ENCODE measurements at regions not wholly inside any gene's neighbourhood (a gene's known extent, or its start where the extent isn't known, plus 50 kb on each side); places are given as distances from the start of the nearest gene placed in this dataset.
"Not testable (repeated sequence)": the region's sequence is repeated elsewhere in the genome, so short reads cannot be mapped to it uniquely, and the experiment has no call there.

- no peak for DNase-seq (ENCODE audit: low read depth)
Measured at GRCh38 chr4:177948853-177949252, 506.6 kb upstream of the AGA start.

DNA sequence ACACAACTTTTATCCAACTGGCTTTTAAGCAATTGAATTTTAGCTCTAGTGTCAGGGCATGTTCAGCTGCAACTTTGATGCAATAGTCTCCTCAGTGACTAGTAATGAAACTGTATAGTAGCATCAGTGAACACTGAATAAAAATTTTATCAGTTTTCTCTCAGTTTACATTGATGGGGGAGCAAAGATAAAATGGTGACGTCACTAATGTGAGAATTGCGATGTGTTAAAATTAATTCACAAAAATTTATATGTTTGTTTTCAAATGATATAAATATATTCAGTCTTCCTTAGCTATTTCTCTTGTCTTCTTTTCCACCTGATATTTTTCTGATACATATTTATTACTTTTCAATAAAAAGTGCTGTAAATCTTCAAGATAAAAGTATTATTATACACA lies 508.8 kb upstream of the AGA start:
- no peak for DNase-seq (ENCODE audit: low read depth)

GRCh38 chr4:177952723-177953122 lies 510.5 kb upstream of the AGA start:
- DNase-seq (ENCODE audit: low read depth), result no peak

GRCh38 chr4:177957596-177958360 lies 515.5 kb upstream of the AGA start:
- DNase-seq (ENCODE audit: low read depth), result no peak

GRCh38 chr4:177960566-177960965 lies 518.3 kb upstream of the AGA start:
- no peak for DNase-seq (ENCODE audit: low read depth)

- no peak for DNase-seq (ENCODE audit: low read depth)
Measured at GRCh38 chr4:177961761-177962380, 519.6 kb upstream of the AGA start.

DNA sequence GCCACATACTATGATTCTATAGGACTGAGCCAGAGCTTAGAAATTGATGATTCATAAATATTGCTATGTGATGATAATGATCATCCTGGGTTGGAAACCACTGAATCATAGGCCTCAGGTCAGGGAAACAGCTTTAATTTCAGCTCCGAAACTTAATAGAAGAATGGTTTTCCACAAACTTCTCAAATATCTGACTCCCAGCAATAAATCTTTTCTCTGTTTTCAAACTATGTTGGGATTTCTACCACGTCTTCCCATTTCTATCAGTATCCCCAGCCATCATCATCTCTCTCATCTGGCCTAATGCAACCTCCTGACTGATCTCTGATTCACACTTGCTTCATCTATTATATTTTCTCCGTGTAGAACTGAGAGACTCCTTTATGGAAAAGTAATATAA lies 521.8 kb upstream of the AGA start:
- peak; percentile 19 for DNase-seq (ENCODE audit: low read depth)

DNA sequence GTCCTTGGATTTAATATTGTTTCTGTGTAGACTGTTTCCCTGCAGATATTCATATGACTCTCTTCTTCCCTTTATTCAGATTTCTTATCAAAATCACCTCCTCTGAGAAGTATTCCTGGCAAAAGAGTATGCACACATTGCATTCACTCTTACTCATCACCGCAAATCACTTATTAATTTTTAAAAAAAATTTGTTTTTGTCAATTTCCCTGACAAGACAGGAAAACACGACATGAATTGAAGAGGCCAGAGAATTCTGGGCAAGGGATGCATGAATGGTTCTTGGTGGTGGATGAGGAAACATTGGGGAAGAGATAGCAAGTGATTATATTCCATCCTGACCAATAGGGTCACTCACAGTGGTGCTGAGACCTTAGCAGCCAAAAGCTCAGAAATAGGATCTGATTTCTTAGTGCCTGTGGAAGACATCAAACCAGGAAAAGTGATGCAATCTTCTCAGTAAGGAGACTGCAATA lies 522.5 kb upstream of the AGA start:
- DNase-seq (ENCODE audit: low read depth), result no peak

DNA sequence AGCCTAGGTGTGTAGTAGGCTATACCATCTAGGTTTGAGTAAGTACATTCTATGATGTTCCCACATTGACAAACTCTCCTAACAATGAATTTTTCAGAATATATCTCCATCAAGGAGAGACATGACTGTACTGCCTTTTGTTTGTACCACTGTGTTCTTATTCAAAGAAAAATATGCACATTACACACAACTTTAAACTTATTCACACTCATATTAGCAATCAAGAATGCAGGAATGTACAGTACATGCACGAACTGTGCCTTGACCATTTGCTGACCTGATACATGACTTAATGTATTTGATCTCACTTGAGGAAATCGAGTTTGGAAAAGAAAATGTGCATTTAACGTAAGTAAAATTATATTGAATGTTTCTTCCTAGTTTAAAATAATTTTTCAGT lies 525.1 kb upstream of the AGA start:
- DNase-seq (ENCODE audit: low read depth), result no peak

DNA sequence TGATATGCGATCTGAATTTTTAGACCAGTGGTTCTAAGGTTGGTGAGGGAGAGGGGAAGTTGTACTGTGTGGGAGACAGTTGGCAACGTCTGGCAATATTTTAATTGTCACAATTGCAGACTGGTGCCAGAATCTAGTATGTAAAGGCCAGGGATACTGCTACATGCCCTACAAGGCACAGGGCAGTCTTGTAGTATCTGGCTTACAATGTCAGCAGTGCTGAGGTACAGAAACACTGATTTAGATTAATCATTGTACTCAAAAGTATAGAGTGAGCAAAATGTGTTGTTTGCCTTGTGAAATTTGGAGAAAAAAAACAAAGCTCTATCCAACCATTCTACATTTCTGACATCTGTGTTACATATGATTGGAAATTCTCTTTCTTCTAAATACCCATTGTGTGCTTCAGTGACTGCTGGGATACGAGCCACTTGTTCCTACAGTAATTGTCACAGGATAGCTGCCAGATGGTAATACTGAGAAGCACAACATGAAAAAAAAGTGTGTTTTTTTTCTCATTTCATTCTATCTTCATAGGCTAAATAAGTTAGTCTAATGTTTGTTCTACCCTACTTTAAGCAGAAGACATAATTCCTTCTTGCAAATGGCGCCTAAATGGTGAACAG lies 526.7 kb upstream of the AGA start:
- no peak for DNase-seq (ENCODE audit: low read depth)

GRCh38 chr4:177974461-177974860 lies 532.2 kb upstream of the AGA start:
- DNase-seq (ENCODE audit: low read depth), result no peak

DNA sequence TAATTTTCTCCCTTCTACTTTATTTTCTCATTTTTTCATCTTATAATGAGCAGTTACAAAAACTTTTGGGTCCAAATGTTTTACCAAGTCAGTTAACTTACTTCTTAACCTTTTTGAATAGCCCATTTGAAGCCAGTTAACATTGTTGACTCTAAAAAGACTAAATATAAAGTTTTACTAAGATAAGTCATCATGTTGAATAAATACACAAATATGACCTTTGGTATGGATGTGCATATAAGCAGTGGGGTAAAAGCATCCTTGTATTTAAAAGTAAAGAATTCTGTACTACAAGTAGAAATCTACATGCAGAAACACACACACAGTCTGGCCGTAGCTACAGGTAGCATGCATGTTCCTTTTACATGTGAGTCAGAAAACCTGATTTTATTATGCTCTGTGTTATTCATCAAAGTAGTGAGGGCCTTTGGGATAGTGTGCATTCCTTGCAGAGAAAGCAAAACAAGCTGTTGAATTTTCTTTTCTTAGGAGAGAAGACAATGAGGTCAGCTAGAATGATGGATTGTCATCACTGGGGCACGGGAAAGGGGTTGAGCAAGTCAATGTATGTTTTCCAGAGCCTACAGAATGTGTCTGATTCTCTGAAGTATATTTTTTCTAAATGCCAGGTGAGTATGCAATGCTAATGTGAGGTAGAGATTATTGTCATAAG lies 533.2 kb upstream of the AGA start:
- no peak for DNase-seq (ENCODE audit: low read depth)

DNA sequence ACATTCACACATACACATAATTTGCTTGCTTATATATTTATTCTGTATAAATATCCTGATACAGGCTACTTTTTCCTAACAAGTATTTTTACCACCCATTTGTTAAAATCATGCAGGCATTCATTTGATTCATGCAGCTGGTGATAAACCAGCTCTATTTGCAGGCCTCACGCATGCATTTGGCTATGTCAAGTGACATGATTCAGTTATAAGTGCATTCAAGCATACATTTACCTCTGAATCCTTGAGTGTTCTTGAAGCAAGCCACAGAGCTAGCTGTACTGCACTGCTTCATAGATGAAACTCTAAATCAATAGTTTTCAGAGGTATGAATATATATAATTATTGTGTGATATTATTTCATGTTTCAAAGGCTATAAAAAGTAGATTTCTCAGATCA lies 544.0 kb upstream of the AGA start:
- DNase-seq (ENCODE audit: low read depth), result no peak

DNA sequence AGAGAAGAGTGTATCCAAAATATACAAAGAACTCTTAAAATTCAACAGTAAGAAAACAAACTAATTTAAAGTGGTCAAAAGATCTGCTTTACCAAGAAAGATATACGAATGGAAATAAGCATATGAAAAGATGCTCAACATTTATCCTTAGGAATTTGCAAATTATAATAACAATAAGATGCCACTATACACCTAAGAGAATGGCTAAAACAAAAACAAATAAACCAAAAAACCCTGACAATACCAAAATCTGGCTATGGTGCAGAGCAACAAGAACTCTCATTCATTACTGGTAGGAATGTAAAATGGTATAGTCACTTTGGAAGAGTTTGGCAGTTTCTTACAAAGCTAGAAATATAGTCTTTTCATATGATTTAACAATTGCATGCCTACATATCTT lies 545.7 kb upstream of the AGA start:
- DNase-seq (ENCODE audit: low read depth), result no peak

DNA sequence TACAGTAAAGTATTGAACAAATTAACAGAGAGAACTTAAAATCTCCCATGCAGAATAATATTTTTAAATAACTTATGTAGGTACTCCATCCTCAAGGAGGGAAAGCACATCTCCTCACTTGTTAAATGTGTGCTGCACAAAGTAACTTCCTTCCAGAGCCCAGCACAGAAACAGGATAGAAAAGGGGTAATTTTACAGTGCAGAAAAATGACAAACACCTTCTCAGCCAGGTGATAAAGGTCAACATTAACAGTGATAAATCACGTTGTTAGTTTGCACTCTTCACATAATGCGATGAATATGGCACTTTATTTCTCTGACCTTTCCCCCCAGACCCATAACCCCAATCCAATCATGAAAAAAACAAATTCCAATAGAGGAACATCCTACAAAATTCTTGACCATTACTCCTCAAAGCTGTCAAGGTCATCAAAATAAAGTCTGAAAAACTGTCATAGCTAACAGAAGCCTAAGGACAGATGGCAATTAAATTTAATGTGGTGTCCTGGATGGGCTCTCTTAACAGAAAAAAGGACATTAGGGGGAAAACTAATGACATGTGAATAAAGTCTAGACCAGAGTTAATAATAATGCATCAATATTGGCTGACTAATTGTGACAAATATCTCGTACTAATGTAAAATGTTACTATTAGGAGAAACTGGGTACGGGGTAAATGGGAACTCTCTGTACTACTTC lies 547.4 kb upstream of the AGA start:
- DNase-seq (ENCODE audit: low read depth), result no peak

DNA sequence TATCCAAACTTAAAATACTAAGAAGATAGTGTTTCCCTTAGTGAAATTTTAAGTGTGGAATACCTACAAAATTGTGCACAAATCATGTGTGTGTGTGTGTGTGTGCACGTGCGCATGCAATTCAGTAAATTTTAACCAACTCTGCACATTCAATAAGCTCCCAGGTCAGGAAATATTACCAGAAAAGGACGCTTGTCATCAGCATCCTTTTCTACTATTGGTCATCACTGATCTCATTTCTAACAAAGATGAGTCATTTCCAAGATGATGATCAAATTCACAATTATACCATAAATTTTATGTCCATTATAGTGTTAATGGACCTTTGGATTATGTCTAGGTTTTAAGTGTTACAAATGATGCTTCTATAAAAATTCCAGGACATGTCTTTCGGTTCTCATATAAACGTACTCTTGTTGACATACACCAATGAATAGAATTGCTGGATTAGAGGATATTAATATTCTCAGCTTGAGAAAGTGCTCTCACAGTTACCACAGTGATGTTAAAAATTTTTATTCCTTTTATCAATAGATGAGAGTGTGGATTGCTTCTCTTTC lies 560.9 kb upstream of the AGA start:
- no peak for DNase-seq (ENCODE audit: low read depth)

GRCh38 chr4:178010596-178010995 lies 568.4 kb upstream of the AGA start:
- no peak for DNase-seq (ENCODE audit: low read depth)

- DNase-seq (ENCODE audit: low read depth), result not testable (repeated sequence)
Measured at GRCh38 chr4:178015046-178015445, 572.8 kb upstream of the AGA start.

GRCh38 chr4:178026999-178027398 lies 584.8 kb upstream of the AGA start:
- DNase-seq (ENCODE audit: low read depth), result no peak

- no peak for DNase-seq (ENCODE audit: low read depth)
Measured at GRCh38 chr4:178027796-178028195, 585.6 kb upstream of the AGA start.

- no peak for DNase-seq (ENCODE audit: low read depth)
Measured at GRCh38 chr4:178028481-178028880, 586.2 kb upstream of the AGA start.

Data from GM04504 (cell line).